CD4-positive, alpha-beta T cell treated with Interleukin-17A for 1 hour (primary cell): ENCODE measurements at regions not wholly inside any gene's neighbourhood (a gene's known extent, or its start where the extent isn't known, plus 50 kb on each side); places are given as distances from the start of the nearest gene placed in this dataset.

Source experiments
- DNase-seq: peaks from one replicate; pipeline ENCODE4 v3.0.0-alpha.2; 2020

DNA sequence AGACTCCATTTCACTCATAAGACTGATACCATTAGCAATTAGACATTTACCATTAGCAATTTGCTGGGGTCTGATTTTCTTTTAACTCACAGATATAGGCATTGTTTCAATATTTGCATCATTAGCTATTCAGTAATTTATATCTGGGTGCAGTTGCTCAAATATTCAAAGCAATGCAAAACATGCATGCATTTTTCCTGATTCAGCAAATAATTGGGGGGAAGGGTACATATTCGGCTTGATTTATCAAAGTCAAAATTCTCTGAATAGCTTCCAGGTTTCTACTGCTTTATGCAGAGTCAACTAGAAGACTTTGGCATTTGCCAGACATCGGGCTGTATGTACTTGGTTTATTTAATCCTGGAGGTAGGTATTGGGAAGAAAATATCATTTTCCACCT is 315.6 kb upstream of the NR2F2 start:
- no peak for DNase-seq

DNA sequence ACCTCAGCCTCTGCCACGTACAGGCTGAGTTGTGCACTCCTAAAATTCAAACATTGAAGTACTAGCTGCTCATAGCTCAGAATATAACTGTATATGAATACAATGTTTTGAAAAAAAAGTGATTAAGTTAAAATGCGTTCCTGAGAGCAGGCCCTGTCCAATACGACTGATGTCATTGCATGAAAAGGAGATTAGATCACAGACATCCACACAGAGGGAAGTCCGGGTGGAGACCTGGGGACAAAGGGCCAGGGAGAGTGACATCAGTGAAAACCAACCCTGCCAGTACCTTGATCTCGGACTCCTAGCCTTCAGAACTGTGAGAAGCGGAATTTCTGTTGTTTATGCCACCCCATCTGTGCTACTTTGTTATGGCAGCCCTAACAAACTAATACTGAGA is 311.4 kb upstream of the NR2F2 start:
- no peak for DNase-seq

DNA sequence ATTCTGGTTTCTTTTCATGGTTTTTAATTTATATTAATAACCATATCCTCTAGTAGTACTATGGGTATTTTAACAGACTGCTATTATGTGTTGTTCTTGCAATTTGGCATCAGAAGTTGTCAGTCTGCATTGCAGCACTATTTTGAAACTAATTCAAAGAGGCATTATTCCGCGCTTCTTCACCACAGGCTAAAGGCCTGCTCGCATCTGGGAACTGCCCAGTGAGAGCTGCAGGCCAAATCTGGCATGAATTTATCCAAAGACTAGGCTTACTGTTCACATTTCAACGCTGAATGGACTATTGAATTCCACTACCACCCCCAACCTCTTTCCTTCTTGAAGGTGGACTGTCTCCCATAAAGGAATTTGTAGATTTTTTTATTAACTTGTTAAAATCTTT is 310.4 kb upstream of the NR2F2 start:
- DNase-seq, result no peak

DNA sequence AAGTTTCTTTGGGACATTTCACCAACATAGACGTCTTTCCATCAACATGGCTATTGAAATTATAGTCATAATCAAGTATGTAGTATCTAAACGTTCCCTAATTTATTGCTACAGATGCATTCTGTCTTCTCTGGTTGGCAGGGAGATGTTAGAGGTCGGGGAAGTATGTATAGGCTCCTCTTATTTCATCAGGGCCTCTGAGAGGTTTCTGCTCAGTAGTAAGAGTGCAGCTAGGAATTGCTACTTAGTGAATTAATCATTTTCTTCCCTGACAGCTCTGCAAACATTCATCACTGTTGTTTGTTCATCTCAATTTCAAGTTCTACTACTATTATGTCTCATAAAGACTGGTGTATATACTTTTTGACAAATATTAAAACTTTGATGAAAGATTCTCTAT is 309.7 kb upstream of the NR2F2 start:
- DNase-seq, result no peak

DNA sequence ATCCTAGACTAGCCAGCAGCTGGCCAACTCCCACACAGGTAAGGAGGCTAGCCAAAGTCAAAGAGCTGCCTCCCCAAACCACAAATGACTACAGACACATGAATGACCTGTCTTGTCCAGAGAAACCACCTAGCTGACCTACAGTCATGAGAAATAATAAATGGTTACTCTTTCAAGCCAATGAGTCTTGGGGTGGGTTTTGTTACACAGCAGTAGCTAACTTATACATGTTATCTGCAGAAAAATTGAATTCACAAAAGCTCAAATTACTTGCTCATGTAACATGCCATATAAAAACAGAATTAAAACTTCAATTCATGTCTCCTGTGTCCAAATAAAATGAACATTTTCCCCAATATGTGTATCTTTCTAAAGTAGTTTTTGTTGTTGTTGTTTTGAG is 307.4 kb upstream of the NR2F2 start:
- DNase-seq, result no peak

DNA sequence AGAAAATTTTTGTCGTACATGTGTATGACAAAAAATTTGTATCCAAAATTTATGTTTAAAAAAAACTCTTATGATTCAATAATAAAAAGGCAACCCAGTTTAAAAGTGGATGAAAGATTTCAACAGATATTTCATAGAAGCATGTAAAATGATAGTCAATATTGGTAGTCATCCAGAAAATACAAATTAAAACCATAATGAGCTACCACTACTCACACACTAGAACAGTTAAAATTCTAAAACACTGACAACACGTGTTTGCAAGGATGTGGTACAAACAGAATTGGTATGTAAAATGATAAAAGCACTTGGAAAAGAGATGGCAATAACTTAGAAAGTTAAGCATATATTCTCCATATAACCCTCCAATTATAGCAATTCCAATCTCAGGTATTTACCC is 303.0 kb upstream of the NR2F2 start:
- no peak for DNase-seq

DNA sequence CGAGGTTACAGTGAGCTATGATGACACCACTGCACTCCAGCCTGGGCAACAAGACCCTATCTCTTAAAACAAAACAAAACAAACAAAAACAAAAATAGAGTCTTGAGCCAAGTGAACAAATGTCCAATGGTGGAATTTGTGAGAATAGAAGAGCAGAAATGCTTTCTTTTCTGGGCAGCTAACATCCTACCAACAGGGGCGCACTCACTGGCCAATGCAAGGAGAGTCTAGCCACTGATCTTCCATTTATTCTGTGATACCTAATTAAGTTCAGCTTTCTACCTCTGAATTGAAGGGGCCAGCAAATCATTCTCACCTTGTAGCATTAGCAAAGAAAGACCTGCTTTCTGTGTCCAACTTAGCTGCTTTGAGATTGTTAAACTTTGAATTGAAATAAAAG is 301.9 kb upstream of the NR2F2 start:
- no peak for DNase-seq

DNA sequence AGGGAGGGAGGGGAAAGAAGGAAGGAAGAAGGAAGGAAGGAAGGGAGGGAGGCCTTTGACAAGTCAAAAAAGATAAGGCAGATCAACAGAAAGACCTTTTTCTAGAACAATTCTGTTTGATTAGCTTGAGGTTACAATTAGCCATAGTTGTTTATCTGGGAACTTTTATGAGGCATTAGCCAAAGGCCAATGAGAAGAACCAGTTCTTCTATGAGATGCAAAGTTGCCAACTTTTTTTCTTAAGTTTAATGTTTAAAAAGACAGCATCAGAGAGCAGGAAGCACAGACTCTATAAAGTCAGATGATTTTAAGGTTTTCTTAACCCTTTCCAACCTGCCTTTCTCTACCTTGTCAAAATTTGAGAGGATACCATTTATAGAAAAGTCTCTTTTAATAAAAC is 301.3 kb upstream of the NR2F2 start:
- DNase-seq, result no peak

DNA sequence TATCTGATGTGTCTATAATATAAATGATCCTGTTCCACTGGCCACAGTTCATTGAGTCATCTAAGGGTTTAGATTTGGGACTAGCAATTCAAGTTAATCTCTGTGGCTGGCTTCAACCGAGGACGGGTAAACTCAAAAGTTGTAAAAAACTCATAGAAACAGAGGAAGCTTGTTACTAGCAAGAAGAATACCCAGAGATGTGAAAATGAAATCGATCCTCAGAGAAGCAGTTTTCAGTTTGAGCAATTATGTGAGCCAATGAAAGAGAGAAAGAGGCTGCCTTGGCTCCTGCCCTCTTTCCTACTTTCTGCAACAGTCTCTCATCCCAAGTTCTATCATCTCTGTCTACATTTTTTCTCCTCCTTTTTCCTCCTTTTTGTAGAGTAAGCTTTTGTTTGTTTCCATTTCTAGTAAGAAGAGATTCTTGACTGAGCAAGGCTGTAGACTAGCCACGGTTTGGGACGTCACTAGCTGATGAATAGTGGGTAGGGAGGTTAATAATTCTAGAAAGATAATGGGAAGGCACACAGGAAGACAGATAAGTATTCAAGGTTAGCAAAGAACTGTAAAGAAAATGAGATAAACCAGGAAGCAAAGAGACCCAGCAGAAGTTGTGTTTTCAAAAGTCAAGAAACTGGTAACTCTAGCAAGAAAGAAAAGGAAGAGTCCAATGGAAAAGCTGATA is 298.9 kb upstream of the NR2F2 start:
- DNase-seq, result no peak

DNA sequence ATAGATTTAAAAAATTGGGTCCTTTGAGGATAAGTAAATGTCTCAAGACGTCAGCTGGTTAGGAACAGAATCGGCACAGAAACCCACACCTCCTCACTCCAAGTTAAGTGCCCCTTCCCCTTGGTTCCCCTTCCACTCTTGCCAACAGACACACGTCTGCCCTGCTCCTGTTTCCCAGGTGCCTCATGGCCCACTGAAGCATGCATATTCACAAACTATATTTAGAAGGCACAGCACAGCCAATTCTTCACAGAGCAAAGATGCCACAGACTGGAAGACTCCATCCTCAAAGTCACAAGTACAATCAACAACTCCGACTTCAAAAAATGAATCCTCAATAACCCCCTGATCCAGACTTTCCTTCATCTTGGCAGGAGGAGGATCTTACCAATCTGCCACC is 295.4 kb upstream of the NR2F2 start:
- DNase-seq, result no peak

DNA sequence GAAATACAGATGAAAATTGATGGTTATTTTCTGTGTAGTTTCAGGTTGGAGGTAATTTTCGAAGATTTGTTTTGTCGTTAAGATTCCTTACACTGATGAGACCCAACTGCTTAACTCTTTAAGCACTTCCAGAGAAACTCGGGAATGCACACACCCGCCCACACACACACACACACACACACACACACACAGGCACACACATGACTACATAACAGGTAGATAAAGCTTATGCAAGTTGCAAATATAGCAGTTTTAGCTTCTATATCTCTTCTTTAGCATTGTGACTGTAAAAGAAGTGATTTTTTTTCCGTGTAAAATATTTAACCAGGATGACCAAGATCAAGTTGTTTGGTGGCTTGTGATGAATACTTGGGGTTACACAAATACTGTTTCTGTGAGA is 294.9 kb upstream of the NR2F2 start:
- DNase-seq, result no peak

DNA sequence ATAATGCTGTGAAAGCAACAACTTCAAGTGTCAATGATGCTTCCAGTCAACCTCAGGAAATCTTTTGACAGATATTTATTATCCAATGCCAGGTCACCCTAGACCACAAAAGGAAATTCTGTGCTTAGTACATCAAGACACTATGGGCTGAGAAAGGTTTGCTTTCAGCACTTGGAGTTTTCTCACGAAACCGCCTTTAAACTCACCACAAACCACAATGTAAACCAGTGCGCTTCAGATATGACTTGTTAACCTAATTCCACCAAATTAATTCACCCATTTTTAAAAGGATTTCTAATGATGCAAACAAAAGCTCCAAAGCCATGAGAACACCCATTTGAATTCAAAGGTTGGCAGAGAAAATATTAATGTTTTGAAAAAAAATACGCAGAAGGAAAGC is 292.9 kb upstream of the NR2F2 start:
- DNase-seq, result no peak

DNA sequence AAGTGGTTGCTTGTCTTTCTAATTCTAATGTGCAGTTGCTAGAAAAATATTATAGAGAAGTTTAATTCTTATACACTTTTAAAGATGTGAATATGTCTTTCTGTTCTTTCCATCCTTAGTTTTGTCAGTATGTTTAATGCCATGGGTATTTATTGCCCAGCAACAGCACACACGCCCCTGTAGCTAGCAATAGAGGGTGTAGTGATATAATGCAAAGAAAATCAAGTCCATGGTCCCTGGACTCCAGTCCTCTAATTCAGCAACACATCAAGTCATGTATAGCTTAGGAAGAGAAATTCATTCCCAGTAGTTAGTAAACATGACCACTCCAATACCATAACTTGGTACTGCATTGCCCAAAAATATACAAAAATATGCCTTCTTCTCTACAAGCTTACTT is 292.4 kb upstream of the NR2F2 start:
- no peak for DNase-seq

DNA sequence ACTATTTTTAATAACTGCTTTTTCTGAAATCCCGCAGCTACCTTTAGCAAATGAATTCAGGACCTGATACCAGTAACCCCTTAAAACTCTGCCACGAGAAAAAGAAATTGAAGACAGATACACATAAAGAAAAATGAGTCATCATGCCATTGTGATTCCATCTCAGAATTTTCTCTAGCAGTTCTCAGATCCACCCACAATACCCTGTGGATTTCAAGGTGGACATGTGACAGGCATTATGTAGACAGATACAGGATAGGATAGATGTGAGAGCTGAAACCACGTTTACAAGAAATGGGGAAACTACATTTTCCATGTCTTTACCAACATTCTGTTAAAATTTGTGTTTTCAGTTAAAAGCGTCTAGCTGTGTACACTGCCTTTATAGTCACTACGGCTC is 291.9 kb upstream of the NR2F2 start:
- no peak for DNase-seq

DNA sequence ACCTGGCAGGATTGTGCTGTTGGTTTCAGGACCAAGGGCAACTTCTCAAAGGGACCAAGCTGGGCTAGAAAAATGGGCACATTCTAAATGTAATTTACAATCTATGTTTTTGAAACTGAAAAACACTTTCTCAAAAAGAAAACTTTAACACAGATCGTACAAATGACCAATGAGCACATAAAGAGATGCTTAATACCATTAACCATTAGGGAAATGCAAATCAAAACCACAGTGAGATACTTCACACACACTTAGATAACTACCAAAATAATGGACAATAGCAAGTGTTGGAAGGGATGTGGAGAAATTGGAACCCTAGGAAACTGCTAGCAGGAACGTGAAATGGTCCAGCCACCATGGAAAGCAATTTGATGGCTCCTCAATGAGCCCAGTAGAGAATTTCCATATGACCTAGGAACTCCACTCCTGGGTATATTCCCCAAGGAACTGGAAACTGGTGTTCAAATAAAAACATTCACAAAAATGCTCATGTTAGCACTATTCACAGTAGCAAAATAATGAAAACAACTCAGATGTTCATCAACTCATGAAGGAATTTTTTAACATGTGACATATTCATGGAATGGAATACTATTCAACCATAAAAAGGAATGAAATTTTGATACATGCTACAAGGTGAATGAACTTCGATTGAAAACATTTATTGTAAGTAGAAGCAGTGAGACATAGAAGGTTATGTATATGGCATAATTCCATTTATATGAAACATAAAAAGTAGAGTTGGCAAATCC is 288.3 kb upstream of the NR2F2 start:
- no peak for DNase-seq

DNA sequence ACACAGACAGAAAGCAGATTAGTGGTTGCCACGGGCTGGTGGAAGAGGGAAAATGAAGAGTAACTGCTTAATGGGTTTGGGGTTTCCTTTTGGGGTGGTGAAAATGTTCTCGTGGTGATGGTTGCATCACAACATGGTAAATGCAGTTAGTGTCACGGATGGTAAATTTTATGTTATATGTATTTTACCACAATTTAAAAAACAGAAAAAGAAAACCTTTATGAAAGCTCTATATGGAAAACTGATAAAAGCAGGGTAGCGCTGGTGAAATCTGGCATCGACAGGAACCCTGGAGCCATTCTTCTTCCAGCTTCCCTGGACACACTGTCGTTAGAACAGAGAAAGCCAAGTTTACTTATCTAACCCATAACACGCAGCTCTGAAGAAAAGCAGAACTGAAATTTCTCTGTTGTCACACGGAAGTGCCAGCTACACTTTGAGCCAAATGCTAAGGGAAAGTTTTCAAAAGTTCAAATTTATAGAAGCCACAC is 287.7 kb upstream of the NR2F2 start:
- DNase-seq, result no peak

DNA sequence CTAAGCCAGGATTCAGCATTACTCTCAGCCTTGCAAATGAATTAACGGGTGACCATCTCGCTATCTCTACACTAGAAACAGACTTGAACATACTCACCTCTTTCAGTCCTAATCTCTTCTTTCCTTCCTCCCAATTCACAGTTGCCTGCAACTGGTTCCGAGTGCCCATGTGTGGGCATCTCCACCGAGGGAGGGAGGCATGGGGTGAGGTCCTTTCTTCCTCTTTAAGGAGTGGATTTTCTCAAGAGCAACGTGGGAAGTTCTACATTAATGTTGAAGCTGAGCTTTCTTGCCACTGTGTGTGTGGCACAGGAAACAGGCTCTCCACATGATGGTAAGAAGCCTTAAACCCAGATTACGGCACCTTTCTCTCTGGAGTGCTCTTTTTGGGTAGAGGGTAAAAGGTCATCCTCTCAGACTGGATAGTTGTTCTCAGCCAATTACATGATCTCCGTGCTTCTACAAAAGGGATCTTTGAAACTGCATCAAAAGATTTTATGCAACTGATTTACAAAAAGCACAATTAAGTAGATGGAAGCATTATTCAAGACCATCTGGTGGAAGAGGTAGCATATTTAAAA is 286.8 kb upstream of the NR2F2 start:
- DNase-seq, result no peak

DNA sequence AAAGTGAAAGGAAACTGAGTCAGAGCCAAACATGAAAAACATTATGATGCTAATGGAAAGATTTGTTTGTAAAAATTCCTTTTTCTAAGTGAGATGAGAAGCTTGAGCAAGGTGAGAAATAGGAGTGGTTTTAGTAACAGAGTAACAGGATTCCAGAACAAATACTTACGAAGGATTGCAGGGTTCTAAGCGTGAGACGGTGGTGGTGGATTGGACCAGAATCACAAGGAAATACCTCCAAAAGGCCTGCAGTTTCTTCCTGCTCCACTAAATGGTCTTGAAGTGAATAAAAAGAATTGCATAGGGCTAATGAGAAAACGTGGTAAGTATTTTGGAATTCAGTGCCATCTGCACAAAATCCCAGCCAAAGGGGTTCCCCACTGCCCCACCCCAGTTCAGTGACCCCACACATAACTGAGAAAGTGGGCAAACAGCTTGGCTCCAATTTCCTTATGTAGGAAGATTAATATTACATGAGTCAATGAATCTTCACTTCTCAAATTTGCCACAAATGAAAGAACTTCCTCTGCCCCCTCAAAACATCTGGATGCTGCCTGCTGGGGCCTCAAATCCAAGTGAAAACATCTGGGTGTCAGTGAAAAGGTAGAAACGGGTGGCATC is 283.8 kb upstream of the NR2F2 start:
- DNase-seq, result no peak

DNA sequence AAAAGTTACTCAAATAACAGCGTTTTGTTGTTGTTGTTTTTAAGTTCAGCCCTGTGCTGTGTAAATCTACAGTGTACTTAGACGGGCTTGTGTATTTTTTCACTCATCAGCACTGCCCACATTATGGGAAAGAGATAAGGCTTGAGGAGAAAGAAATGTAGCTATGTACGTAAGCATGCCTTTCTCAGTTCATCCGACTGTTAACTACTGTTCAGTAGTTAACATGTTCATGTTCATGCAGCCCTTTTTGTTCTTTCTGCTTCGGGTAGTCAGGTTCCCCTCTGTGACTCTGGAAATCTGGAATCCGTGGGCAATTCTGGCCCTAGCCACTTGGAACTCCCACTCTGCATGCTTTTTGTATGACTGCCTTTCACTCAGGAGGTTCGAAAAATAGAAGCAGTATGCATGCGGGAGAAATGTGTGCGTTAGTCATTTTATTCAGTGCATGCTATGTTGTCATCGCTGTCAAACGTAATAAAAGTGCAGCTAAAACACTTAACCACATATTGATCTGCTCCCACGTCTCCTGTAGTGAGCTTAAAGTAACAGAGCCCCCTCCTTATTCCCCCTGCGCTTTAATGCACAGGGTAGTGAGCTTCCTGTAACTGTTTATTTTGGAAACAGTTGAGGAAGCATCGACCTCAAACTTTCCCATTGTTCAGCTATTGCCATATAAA is 283.1 kb upstream of the NR2F2 start:
- no peak for DNase-seq

DNA sequence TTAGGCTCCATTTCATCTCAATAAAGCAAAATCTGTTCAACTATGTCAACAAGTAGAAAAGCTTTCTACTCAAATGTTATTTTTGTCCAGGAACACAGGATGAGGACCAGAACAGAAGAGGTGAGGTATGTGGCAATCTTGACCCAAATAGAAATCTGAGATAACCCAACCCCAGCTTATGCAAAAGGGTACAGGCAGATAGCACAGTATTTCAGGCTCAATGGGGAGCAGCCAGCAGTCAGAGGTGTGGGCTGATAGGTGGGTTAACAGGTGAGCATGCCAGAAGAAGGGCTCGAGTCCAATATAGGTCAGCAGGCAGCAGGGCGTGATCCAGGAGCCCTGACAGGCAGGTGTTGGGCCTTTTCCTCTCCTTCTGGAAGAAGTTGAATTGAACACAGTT is 281.2 kb upstream of the NR2F2 start:
- DNase-seq, result no peak

DNA sequence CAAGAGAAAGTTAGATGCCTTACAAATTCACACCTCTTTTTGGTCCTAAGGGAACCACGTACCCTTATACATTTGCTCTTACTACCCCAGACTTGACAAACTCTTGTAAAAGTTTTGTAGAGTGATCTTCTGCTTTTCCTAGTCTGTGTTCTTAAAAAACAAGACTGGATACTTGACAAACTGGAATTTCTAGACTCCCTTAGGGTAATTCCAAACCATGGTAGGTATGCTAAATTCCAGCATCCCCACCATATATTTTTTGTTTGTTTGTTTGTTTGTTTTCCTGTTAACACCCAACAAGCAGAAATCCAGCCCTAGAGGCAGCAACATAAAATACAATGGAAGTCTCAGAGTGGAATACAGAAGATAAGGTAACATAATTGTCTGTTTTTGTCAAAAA is 280.7 kb upstream of the NR2F2 start:
- no peak for DNase-seq

DNA sequence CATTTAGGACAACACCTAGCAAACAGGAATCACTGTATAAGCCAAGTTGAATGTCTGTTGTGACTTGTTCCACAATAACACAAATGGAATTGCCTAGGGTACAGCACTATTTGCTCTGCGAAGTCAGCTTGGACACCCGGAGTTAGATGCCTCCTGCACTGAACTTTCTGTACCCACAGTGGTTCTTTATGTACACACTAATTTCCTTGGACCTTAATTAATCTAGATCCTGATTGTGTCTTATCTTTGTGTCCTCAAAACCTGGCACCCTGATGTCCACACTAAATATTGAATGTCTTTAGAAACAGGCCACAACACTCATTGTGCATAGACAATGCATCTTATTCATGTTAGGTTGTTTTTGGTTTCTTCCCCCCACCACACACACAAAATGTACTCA is 278.9 kb upstream of the NR2F2 start:
- DNase-seq, result no peak

DNA sequence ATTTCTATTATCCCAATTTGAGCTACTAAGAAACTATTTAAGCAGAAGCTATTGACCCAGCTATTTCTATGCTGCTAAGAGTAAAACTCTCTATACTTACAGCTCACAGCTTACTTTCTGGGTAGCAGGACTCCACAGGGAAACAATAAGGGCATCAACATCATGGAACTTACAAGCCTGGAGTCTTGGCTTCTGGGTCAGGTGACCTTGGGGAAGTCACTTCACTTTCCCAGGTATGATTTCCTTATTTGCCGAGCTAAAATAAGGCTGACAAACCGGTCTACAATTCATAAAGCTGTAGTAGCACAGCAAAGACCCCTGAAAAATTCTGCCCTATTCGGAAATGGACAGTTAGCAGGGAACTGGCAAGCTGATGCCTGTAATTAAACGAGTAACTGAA is 278.3 kb upstream of the NR2F2 start:
- DNase-seq, result no peak
